ENCODE measurements at regions not wholly inside any gene's neighbourhood (a gene's known extent, or its start where the extent isn't known, plus 50 kb on each side); places are given as distances from the start of the nearest gene placed in this dataset.

- TF ChIP-seq CTCF (IDR thresholded peaks at IDR 0.05; ENCODE audit: insufficient read depth, low read depth, low read length, missing control alignments): no peak
- H3K4me3 ChIP-seq (ENCODE audit: low read depth, low read length): no peak overlapping the region
- no peak for DNase-seq (ENCODE audit: low read depth)
Observed at GRCh38 chr15:62578546-62578945, 413.5 kb upstream of the C2CD4B start.

DNA sequence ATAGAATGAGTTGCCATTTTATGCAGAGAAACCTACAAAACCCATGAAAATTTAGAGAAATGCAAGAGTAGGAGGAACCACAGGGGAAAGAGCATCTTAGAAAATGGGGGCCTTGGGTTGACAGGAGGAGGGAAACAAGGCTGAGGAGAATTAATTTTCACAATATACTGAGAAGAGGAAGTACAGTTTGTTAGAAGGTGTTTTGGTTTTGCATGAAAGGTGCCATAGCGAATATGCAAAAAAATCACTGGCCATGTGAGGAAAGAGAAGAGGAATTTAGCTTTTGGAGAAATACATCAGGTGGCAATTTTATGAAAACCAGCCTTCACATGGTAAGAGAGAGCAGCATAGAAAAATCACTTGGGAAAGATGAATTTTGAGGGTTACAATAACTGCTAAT lies 413.9 kb upstream of the C2CD4B start:
- DNase-seq (ENCODE audit: low read depth): no peak
- no peak for TF ChIP-seq CTCF (IDR thresholded peaks at IDR 0.05; ENCODE audit: insufficient read depth, low read depth, low read length, missing control alignments)
- H3K4me3 ChIP-seq (ENCODE audit: low read depth, low read length): no peak overlapping the region

- H3K4me3 ChIP-seq (ENCODE audit: low read depth, low read length): no peak overlapping the region
- TF ChIP-seq CTCF (IDR thresholded peaks at IDR 0.05; ENCODE audit: insufficient read depth, low read depth, low read length, missing control alignments): no peak
- no peak for DNase-seq (ENCODE audit: low read depth)
Observed at GRCh38 chr15:62579842-62580241, 414.8 kb upstream of the C2CD4B start.

DNA sequence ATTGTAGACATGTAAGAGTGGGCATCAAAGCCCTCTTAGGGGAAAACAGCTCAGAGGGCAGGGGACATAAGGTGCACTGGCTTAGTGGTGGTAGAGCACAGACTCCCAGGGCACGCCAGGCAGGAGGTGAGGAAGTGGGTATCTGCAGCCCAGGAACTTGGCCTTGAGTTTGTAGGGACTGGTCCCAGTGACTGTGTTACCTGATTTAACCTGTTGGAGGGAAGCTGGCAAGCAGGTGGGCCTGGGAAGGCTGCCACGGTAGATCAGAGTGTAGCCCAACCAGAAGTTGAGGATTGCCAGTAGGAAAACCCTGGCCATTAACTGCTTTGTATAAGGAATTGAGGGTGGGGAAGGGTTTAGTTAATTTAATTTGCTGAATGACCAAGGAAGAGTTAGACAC lies 417.5 kb upstream of the C2CD4B start:
- no peak for DNase-seq (ENCODE audit: low read depth)
- H3K4me3 ChIP-seq (ENCODE audit: low read depth, low read length): no peak overlapping the region
- no peak for TF ChIP-seq CTCF (IDR thresholded peaks at IDR 0.05; ENCODE audit: insufficient read depth, low read depth, low read length, missing control alignments)

GRCh38 chr15:62584301-62585235 lies 419.5 kb upstream of the C2CD4B start:
- H3K4me3 ChIP-seq (ENCODE audit: low read depth, low read length): no peak overlapping the region
- no peak for TF ChIP-seq CTCF (IDR thresholded peaks at IDR 0.05; ENCODE audit: insufficient read depth, low read depth, low read length, missing control alignments)
- no peak for DNase-seq (ENCODE audit: low read depth)

- no peak overlapping the region for H3K4me3 ChIP-seq (ENCODE audit: low read depth, low read length)
- no peak for TF ChIP-seq CTCF (IDR thresholded peaks at IDR 0.05; ENCODE audit: insufficient read depth, low read depth, low read length, missing control alignments)
- DNase-seq (ENCODE audit: low read depth): no peak
Observed at GRCh38 chr15:62588938-62589670, 424.0 kb upstream of the C2CD4B start.
